Endothelial cell (in vitro differentiated cells): ENCODE measurements at regions not wholly inside any gene's neighbourhood (a gene's known extent, or its start where the extent isn't known, plus 50 kb on each side); places are given as distances from the start of the nearest gene placed in this dataset.

ENCODE experiments used
- DNase-seq: peaks from one replicate; pipeline ENCODE4 v3.0.0; 2021; ENCODE audit warnings: low spot score
- H3K27ac Mint-ChIP-seq: one replicate; pipeline ENCODE4 v1.8.0; 2021; ENCODE audit warnings: mixed read lengths, inconsistent platforms; ENCODE audit not compliant: unreplicated experiment
- H3K27me3 Mint-ChIP-seq: one replicate; pipeline ENCODE4 v1.8.0; 2021; ENCODE audit warnings: mild to moderate bottlenecking, moderate library complexity, mixed read lengths, inconsistent platforms; ENCODE audit not compliant: unreplicated experiment
- H3K36me3 Mint-ChIP-seq: one replicate; pipeline ENCODE4 v1.8.0; 2021; ENCODE audit warnings: mild to moderate bottlenecking, low read depth, mixed read lengths, inconsistent platforms; ENCODE audit not compliant: unreplicated experiment
- H3K4me1 Mint-ChIP-seq: one replicate; pipeline ENCODE4 v1.8.0; 2021; ENCODE audit warnings: mild to moderate bottlenecking, mixed read lengths, inconsistent platforms; ENCODE audit not compliant: unreplicated experiment
- H3K4me3 Mint-ChIP-seq: one replicate; pipeline ENCODE4 v1.8.0; 2021; ENCODE audit warnings: mild to moderate bottlenecking, mixed read lengths, inconsistent platforms; ENCODE audit not compliant: unreplicated experiment
- H3K9me3 Mint-ChIP-seq: one replicate; pipeline ENCODE4 v1.8.0; 2021; ENCODE audit warnings: mixed read lengths, inconsistent platforms; ENCODE audit not compliant: unreplicated experiment
- CTCF ChIP-seq: fragments of 200-600 bp; sonication (generic); IDR thresholded peaks from one replicate; pipeline ENCODE4 v1.5.0; 2021; ENCODE audit warnings: antibody characterized with exemption; ENCODE audit not compliant: unreplicated experiment

- H3K27me3 Mint-ChIP-seq: peaks cover 12% of the 10 kb centered on the region
- no peaks in the 10 kb centered on the region for H3K4me1 Mint-ChIP-seq
- TF ChIP-seq CTCF: no peak
- H3K4me3 Mint-ChIP-seq: no peak overlapping the region
- no peak overlapping the region for H3K27ac Mint-ChIP-seq
- no peaks in the 10 kb centered on the region for H3K9me3 Mint-ChIP-seq
- no peak for DNase-seq
- H3K36me3 Mint-ChIP-seq: no peaks in the 10 kb centered on the region
Observed at GRCh38 chr4:1578251-1578773, 105.8 kb downstream of the FAM53A start.

GRCh38 chr4:1577822-1578217 is 106.3 kb downstream of the FAM53A start:
- Mint-ChIP-seq H3K36me3 (peaks cover 3% of the 10 kb centered on the region), H3K4me1 (peaks cover 3% of the 10 kb centered on the region), H3K9me3 (no peaks in the 10 kb centered on the region), H3K4me3 (no peak overlapping the region), H3K27me3 (peaks cover 17% of the 10 kb centered on the region), H3K27ac (no peak overlapping the region)
- DNase-seq: no peak
- TF ChIP-seq CTCF: no peak

DNA sequence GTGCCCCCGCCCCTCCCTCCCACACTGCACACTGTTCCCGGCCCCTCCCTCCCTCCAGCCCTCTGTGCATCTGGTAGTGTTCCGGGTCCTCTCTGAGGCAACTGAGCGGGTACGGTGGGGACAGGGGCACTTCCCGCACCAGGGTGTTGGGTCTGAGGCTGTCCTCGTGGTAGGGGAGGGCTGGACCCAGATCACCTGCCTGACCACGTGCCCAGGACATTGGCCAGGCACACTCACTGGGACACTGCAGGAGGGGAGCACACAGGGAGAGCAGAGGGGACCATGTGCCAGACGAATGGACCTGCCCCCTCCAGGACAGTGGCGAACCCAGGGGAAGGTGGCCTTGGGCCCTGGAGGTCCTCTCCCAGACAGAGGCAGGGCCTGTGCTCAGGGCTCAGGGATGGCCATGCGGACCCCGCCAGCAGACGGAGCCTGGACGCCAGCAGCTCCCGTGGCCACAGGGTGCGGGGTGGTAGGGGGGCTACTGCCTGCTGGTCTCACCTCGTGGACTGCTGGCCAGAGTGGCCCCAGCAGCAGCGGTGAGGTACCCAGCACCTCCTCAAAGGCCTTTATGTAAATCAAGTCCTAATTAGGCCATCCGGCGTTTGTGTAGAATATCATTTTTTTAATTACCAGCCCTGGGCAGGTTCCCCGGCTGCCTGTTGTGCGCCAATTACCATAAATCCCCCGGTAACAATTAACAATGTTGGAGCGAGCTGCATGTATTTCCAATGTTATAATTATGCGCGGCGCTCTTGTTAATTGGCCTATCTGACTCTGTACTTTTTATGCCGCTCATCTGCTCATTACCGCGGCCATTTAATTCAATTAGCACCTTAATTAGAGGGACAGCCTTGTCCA is 106.9 kb downstream of the FAM53A start:
- no peak overlapping the region for H3K4me3 Mint-ChIP-seq

DNA sequence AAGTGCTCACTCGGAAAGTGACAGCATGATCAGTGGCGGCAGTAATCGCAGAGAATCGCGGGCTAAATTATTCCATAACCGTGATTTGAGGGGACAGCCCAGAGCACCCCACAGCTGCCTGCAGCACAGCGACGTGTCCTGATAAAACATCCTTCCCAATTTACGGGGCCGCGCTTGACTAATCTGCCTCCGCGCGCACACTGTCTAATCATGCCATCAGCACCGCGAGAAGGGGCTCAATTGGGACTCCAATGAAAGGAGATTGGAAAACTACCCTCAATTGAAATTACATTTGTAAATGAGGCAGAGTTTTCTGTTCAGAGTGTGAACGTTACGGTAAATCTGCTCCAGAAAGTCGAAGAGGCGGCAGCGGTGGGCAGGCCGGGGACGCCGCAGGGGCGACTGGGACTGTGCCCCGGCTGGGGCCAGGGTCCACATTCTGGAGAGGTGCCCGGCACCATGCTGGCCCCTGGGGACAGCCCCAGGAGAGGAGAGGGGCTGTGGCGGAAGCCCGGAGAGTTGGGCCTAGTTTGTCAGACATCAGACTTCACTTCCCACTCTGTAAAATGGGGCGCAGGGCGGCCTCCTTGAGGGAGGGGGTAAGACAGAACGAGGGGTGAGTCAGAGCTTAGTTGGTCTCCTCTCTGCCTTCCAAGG is 107.7 kb downstream of the FAM53A start:
- DNase-seq: no peak
- Mint-ChIP-seq H3K4me1 (peaks cover 5% of the 10 kb centered on the region), H3K9me3 (no peaks in the 10 kb centered on the region), H3K27ac (no peak overlapping the region), H3K27me3 (peaks cover 19% of the 10 kb centered on the region), H3K36me3 (peaks cover 4% of the 10 kb centered on the region), H3K4me3 (no peak overlapping the region)
- TF ChIP-seq CTCF: no peak

More for the DNA sequence above, 106.9 kb downstream of the FAM53A start:
- Mint-ChIP-seq H3K27ac (no peak overlapping the region), H3K4me1 (peaks cover 5% of the 10 kb centered on the region), H3K27me3 (peaks cover 18% of the 10 kb centered on the region), H3K9me3 (no peaks in the 10 kb centered on the region), H3K36me3 (peaks cover 4% of the 10 kb centered on the region)
- DNase-seq: no peak
- no peak for TF ChIP-seq CTCF
